Esophagus squamous epithelium (tissue), 4 donors: ENCODE measurements at regions not wholly inside any gene's neighbourhood (a gene's known extent, or its start where the extent isn't known, plus 50 kb on each side); places are given as distances from the start of the nearest gene placed in this dataset.

Experiments used
- CTCF ChIP-seq, 6 experiments: fragments of 450-650 bp in 4 of 6; fragments of 200-600 bp in 2 of 6; sonication (generic) in 2 of 6; IDR thresholded peaks; one replicate each; pipeline ENCODE4 v1.5.1; 2016 to 2019; ENCODE audit warnings: antibody characterized with exemption in 6 of 6, mild to moderate bottlenecking in 4 of 6, moderate library complexity in 4 of 6
- POLR2A ChIP-seq, 4 donors: fragments of 450-650 bp; IDR thresholded peaks; one replicate each; pipeline ENCODE4 v1.6.1; 2017; ENCODE audit warnings: antibody characterized with exemption in 4 of 4, mild to moderate bottlenecking in 4 of 4, moderate library complexity in 3 of 4

- TF ChIP-seq CTCF (IDR thresholded peaks at IDR 0.05) (no peak), POLR2A (IDR thresholded peaks at IDR 0.05) (no peak)
These were observed 88.1 kb upstream of the STARD13 start for GRCh38 chr13:33373624-33374023.
